Effector CD8-positive, alpha-beta T cell (primary cell): ENCODE measurements at regions not wholly inside any gene's neighbourhood (a gene's known extent, or its start where the extent isn't known, plus 50 kb on each side); places are given as distances from the start of the nearest gene placed in this dataset.
"Not testable (repeated sequence)": the region's sequence is repeated elsewhere in the genome, so short reads cannot be mapped to it uniquely, and the experiment has no call there.

ENCODE experiments used
- DNase-seq: peaks from one replicate; lab custom pipeline; 2025; lab: John Stamatoyannopoulos, UW

DNA sequence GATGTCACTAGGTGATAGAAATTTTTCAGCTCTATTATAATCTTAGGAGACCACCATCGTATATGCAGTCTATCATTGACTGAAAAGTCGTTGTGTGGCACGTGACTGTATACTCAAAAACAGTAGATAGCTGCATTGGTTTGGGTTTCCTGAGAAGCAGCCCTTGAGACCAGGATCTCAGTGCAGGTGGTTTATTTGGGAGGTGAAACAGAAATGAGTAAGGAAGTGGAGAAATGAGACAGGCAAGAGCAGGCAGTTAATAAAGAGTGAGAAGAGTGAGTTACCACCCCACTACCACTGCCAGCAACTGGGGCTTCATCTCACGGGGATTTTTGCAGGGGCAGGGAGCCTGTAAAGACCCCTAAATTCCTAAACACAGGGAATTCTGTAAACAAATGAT is 221.0 kb downstream of the SHQ1 start:
- no peak for DNase-seq

GRCh38 chr3:72625602-72626337 is 222.5 kb downstream of the SHQ1 start:
- no peak for DNase-seq

GRCh38 chr3:72624656-72625055 is 223.6 kb downstream of the SHQ1 start:
- no peak for DNase-seq

GRCh38 chr3:72618739-72619138 is 229.5 kb downstream of the SHQ1 start:
- no peak for DNase-seq

- no peak for DNase-seq
Measured at GRCh38 chr3:72617424-72618024, 230.7 kb downstream of the SHQ1 start.

DNA sequence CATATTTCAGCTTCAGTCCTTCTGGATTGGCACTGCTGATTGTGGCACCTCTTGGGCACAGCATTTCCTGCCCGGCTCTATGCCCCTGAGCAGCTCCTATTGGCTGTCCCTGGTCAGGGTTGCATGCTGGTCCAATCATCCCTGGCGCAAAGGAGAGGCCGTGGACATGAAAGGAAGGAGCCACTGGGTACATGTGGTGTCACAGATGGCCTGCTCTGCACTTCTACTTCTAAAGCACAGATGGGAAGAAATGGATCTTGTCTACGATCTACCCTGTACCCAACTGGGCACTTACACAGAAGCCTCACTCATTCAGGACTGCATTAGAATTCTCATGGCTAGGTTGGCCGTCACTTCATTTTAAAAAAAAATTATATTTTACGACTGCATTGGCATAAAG is 232.5 kb downstream of the SHQ1 start:
- no peak for DNase-seq

GRCh38 chr3:72615182-72615581 is 233.1 kb downstream of the SHQ1 start:
- DNase-seq = no peak

DNA sequence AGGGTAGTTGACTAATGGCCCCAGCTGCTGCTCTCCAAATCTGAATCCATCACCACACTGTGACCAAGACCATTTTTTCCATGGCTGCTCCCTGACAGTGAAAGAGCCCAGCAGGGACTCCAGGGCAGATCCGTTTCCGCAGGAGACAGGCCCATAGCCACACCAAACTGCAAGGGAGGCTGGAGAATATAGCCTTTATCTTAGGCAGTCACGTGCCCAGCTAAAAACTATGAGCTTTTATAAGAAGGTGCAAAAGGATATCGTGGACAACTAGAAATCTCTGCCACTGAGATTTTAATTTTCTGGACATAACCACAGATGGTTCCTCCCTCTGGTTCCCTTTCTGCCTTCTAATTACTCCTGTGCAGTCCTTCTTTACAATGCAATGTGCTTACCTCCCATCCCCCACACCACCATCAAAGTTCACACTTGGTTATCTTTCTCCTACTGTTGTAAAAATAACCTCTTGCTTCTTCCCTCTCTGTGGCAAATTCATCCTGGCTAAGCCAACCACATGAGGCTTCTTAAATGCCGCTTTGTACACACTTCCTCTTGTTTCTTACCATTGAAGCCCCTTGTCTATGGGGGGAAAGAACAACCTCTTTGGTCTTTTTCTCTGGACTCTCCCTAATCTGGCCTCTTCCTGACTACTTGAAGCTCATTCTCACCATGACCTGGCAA is 233.7 kb downstream of the SHQ1 start:
- no peak for DNase-seq

GRCh38 chr3:72613871-72614270 is 234.4 kb downstream of the SHQ1 start:
- no peak for DNase-seq

GRCh38 chr3:72609114-72609513 is 239.1 kb downstream of the SHQ1 start:
- DNase-seq = not testable (repeated sequence)

DNA sequence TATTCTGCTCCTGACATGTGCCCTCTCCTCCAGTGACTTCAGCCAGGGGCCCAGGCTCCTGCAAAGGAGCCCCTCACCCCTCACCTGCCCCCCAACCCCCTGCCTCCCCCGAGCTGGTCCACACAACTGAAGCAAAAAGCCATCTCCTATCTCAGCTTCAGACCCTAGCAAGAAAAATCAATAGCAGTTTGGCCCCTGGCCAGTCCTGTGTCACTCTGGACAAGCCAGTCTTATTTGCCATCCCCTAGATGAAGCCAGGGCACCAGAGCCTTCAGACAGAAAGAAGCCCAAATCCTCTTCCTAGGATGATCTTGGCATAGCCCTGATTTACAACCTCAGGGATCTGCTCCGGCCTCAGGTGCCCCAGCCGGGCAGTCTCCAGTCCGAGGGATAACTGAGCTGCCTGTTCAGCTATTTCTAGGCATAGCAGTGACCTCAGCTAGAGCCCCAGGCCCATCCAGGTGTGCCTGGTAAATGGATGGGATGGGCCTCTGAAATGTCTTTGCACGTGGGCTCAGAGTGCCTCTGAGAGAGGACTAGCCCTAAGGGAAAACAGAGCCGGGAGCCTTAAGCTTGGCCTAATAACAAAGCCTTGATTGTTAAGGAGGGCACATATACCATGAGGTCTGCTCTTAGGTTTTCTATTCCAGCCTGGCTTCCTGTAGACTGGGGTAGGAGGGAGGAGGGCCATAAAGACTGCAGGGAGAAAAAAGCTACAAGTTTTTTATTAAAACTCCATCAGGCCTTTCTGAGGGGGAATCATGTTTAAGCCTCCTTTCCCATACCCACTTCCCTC is 242.0 kb downstream of the SHQ1 start:
- no peak for DNase-seq

GRCh38 chr3:72604328-72604727 is 243.9 kb downstream of the SHQ1 start:
- DNase-seq = no peak

DNA sequence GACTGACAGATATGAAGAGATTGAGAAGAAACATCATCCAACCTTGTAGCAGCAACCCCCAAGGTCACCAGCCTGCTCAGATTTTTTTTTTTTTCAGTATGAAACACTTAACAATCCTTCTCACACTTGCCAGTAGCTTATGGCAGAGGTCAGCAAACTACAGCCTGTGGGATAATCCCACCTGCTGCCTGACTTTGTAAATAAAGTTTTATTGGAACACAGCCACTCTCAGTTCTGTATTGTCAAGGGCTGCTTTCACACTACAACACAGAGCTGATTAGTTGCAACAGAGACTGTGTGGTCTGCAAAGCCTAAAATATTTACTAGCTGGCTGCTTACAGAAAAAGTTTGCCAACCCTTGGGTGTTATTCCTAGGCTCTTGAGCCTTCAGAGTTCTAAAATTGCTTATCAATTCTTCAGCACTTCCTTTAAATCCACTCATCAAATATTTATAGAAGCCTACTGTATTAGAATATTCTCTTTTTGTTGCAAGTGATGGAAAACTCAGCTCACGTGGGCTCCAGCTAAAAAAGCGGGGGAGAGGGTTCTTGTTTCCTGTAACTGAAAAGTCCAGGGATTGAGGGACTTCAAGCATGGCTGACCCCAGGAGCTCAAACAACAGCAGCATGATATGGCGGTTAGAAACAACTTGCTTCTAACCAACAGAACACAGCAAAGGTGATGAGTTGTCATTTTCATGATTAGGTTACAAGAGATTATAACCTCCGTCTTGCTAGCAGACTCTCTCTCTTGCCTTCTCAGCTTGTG is 246.1 kb downstream of the SHQ1 start:
- no peak for DNase-seq

- no peak for DNase-seq
Measured at GRCh38 chr3:72601060-72601459, 247.2 kb downstream of the SHQ1 start.

- no peak for DNase-seq
Measured at GRCh38 chr3:72597756-72598195, 250.5 kb downstream of the SHQ1 start.

DNA sequence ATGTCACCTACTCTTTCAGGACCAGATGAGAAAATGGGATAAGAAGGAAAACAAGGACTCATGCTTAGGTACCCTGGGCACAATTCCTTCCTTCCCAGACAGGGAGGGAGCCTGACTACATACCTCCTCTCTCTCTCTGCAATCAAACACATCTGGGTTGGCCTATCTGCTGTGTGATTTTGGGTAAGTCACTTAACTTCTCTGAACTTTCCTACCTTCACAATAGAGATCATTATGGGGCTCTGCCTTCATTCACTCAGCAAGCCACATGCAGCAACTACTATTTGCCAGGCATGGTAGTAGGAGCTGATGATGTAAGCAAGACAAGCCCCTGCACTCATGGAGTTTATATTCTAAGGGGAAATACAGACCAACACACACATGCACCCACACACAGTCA is 251.2 kb downstream of the SHQ1 start:
- DNase-seq = no peak

GRCh38 chr3:72595927-72596610 is 252.2 kb downstream of the SHQ1 start:
- no peak for DNase-seq

DNA sequence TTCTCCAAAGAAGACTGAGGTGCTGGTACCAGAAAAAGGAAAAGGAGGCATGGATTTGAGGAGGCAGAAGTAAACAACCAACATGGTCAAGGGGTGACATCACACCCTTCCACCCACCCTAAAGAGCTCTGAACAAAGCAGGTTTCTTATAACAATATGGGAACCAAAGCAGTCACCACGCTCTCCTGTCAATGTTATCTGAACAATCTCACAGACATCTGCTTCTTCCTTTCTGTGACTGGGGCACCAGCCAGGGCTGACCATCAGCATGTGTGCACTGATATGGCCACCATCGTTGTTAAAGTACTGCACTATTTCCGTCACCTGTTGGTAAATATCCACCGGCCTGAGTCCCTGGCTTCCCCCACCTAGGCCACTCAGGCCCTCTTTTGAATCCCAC is 252.9 kb downstream of the SHQ1 start:
- DNase-seq = no peak

DNA sequence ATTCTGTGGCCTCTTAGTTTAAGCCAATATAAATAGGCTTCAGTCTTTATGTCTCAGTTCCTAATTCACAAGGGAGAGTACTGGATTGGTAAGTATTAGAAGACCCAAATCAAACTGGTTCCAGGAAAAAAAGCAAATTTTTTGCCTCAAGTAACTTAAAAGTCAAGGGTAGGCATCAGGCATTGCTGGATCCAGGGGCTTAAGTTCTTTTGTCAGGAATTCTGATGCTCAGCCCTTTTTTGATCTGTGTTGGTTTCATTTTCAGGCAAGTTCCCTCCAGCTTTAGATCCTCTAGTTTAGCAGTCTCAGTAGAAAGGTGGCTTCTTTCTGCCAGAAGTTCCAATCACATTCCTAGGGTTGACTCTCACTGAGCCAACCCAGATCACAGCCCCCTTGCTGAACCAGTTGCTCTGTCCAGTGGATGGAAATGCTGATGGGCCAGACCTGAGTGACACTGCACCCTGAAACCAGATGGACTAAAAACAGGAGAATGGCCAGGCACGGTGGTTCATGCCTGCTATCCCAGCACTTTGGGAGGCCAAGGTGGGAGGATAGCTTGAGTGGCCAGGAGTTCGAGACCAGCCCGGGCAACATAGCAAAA is 253.5 kb downstream of the SHQ1 start:
- DNase-seq = no peak

DNA sequence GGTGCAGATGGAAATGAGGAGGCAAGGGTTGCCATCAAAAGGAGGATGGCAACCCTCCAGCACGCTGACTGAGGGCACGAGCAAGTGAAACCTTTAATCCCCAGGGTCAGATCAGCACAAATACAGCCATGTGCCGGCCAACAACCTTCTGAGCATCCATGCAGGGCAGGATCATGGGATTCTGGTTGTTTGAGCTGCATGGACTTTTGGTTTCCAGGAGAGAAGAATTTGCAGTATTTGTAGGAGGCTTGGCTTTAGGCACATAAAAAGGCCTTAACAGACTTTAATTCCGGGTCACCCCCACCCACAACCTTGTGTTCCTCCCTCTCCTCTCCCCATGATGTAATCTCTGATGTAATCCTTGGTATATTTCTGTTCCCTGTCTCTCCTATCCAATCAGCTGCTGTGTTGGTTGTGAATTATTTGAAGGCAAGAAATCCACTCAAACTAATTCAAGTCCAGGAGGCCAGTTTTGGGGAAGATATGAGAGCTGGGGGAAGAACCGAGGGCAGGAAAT is 254.3 kb downstream of the SHQ1 start:
- no peak for DNase-seq
